ENCODE measurements at regions not wholly inside any gene's neighbourhood (a gene's known extent, or its start where the extent isn't known, plus 50 kb on each side); places are given as distances from the start of the nearest gene placed in this dataset.
"Not testable (repeated sequence)": the region's sequence is repeated elsewhere in the genome, so short reads cannot be mapped to it uniquely, and the experiment has no call there.

GRCh38 chr1:29396438-29397255 is 160.3 kb downstream of the PTPRU start:
- DNase-seq: no peak

DNA sequence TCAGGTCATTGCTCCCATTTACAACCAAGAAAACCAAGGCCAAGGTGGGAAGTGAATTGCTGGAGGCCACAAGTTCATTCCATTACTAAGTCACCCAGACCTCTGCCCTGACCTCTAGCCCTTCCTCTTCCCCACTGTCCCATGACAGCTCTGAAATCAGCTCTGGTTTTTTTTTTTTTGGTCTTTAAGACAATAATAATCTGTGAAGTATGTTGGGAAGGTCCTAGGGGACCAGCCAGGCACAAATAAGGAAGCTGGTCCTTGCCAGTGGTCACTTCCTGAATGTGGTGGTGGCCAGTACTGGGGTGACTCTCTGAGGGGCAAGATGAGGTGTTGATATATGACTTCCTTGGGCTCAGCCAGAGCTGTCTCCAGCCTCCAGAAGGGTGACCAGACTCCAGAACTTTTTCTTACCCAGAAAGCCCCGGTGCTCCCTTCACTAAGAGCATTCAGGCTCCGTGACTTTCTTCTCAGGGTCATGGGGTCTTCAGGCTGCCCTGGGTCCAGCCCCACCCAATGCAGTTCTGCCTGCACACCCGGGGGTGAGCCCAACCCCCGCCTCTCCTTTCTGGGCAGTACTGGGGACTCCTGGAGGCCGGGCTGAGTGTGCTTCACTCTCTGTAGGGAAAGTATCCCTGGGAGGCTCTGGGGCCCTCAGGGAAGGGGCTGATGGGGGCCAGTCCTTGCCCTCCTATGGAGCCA is 159.6 kb downstream of the PTPRU start:
- DNase-seq: no peak

DNA sequence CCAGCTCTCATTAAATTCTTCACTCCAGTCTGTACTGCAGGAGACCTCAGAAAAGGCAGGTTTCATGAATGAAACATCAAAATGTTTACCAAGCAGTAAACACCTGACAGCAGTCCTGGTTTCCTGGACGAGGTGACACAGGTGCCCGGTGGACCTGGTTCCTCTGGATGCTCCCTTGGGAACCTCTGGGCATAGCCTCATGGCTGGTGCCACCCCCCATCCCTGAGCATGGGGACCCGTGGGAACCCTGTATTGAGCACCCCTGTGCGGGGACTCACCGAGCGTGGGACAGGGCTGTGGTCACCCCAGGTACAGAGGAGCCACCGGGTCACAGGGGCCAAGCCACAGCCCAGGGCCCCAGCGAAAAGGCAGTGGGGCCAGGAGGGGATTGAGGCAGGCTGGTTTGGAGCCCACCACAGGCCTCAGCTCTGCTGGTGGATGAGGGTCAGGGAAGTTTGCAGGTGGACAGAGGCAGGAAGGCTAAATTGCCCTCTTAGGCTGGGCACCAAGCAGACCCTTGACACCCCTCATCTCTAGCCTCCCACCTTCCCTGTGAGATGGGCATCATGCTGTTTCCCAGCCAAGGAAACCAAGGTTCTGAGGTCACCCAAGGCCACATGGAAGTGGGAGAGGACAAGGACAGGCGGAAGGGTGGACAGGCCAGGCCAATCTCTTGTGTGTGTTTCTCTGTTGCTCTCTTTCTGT is 158.4 kb downstream of the PTPRU start:
- no peak for DNase-seq

DNA sequence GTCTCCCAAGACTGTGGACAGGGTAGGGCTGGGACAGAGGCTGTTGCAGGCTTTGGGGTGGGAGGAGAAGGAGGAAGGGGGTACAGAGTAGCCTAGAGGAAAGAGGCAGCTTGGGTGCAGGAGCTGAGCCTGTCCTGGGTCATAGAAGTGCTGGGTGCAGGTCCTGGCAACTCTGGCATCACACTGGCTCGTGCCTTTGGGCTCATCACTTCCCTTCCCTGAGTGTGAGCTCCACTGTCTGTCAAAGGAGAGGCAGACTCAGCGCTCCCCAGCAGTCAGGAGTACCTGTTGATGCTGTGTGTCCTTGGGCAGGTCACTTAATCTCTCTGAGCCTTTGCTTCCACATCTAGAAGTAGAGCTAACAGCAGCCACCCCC is 157.1 kb downstream of the PTPRU start:
- no peak for DNase-seq

GRCh38 chr1:29392486-29393450 is 156.4 kb downstream of the PTPRU start:
- no peak for DNase-seq

DNA sequence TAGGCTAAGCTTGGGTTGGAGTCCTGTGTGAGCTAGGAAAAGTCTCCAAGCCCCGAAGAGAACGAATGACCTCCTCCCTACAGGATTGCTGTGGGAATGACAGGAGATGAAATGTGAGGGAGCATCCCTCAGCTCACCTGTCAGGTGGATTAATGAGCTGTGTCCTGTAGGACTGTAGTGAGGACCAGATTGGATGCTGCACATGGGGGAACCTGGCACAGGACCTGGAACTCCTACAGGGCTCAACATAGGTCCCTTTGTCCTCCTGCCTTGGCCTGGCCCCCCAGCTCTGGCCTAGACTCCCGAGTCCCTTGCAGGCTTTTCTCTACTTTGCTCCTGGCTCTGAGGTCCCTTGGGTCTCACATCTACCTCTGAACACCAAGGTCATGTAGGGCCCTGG is 155.7 kb downstream of the PTPRU start:
- DNase-seq: no peak

GRCh38 chr1:29391362-29391880 is 155.1 kb downstream of the PTPRU start:
- DNase-seq: no peak

- DNase-seq: no peak
Observed at GRCh38 chr1:29390491-29391361, 154.4 kb downstream of the PTPRU start.

GRCh38 chr1:29390075-29390474 is 153.8 kb downstream of the PTPRU start:
- no peak for DNase-seq

DNA sequence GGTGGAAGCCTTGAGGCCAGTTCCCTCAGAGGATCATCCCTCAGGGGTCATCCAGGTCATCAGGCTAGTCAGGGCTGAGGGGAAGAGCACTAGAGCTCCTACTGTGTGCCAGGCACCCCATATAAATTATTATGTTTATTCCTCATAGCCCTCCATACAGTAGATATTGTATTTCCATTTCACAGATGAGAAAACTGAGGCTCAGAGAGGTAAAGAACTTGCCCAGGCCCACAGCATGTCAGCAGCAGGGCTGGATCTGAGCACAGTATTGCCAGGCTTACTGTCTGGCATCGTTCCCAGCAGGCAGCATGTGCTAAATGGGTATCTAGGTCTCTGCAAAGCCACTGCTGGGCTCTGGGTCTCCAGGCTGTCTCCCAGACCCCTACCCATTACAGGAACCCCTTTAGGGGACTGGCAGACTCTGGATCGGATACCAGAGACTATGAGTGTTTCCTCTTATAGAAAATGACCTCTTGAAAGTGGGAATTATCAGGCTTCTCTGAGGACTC is 153.3 kb downstream of the PTPRU start:
- no peak for DNase-seq

DNA sequence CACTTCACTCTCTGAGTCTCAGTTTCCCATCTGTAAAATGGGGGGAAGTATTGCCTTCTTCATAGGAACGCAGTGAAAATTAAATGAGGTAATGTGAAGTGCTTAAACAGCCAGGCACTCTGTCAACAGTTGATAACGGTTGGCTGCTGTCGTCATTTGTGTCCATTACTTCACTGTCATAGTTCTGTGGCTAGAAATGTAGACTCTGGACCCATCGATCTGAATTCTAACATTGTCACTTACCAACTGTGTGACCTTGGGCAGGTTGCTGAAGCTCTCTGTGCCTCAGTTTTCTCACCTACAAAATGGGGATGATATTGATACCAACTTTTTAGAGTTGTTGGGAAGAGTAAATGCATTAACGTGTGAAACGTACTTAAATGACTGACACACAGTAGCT is 152.6 kb downstream of the PTPRU start:
- DNase-seq: no peak

- no peak for DNase-seq
Observed at GRCh38 chr1:29388170-29388569, 151.8 kb downstream of the PTPRU start.

GRCh38 chr1:29387210-29387609 is 150.9 kb downstream of the PTPRU start:
- DNase-seq: no peak

GRCh38 chr1:29386453-29386852 is 150.1 kb downstream of the PTPRU start:
- not testable (repeated sequence) for DNase-seq

DNA sequence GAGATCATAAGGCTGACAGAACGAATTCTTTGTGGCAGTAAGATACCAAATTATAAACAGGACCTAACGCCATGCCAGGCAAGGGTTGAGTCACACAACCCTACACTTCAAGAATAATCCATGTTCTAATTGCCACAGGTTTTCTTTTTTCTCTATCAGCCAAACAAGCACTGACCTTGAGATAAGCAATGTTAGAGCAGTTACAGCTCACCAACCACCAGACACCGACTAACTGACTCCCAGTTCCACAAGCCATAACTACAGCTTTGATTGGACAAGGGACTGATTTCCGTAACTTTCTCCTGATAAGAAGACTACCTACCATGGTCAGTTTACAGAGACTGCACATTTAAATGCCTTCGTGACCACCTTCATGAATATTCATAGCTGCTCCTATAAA is 149.6 kb downstream of the PTPRU start:
- no peak for DNase-seq

DNA sequence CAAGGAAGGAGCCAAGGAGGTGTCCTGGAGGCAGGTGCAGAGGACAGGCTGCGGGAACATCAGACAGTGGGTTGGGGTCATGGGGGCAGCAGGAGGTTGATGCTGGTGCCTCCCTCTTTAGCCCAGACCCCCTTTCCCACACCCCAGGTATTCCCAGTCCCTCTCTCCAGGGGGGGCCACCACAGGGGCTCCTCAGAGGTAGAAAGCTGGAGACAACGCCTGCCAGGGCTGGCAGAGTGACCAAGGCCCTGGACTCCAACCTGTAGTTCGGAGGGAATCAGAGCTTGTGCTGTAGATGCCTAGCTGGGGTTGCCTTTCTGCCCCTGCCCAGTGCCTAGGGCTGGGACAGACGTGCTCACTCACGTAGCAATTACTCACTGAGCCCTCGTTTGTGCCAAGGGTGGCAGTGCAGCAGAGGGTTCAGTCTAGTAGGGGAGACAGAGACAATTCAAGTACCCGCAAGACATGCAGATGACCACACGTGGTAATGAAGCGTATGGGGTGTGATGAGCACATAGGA is 148.2 kb downstream of the PTPRU start:
- no peak for DNase-seq

GRCh38 chr1:29383746-29384371 is 147.5 kb downstream of the PTPRU start:
- no peak for DNase-seq

GRCh38 chr1:29382851-29383745 is 146.8 kb downstream of the PTPRU start:
- no peak for DNase-seq

DNA sequence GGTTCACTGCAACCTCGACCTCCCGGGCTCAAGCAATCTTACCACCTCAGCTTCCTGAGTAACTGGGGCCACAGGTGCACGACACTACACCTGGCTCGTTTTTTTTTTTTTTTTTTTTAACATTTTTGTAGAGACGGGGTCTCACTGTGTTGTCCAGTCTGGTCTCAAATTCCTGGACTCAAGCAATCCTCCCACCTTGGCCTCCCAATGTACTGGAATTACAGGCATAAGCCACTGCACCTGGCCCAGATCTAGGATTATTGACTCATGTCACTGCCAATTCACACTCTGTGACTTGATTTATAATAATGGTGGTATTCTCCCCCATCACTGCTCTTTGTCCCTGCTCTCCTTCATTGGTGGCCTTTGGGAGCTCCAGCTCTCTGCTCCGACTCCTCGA is 145.1 kb downstream of the PTPRU start:
- no peak for DNase-seq

Data from NCI-H524 treated with DMSO at 0.1 percent for 48 hours (cell line).